HEK293 (cell line): ENCODE measurements at regions not wholly inside any gene's neighbourhood (a gene's known extent, or its start where the extent isn't known, plus 50 kb on each side); places are given as distances from the start of the nearest gene placed in this dataset.

Experiments
- CTCF ChIA-PET: fragments of 350-600 bp; formaldehyde crosslinking; extraction: SDS; loops from one replicate; lab custom pipeline; 2021; ENCODE audit warnings: antibody characterized with exemption; lab: Yijun Ruan, JAX
- POLR2A ChIA-PET: fragments of 300-600 bp; formaldehyde crosslinking; extraction: SDS; loops from one replicate; lab custom pipeline; 2020; ENCODE audit warnings: antibody characterized with exemption, inconsistent platforms; lab: Yijun Ruan, JAX
- H3K27ac ChIP-seq: fragments of 200-500 bp; sonication (Bioruptor generic); 2 replicates; pipeline ENCODE4 v1.5.1; 2014; ENCODE audit warnings: low read depth, low read length, control low read depth, inconsistent platforms; ENCODE audit errors: extremely low read depth
- H3K36me3 ChIP-seq, 2 experiments: fragments of 200-500 bp in 1 of 2; sonication (Bioruptor generic) in 1 of 2; 1 replicate in 1 of 2; 2 replicates in 1 of 2; pipeline ENCODE4 v1.5.1; 2014 to 2017; ENCODE audit warnings: inconsistent platforms in 2 of 2, low read length in 2 of 2; ENCODE audit not compliant: control insufficient read depth in 2 of 2, insufficient read depth in 1 of 2
- H3K4me1 ChIP-seq: fragments of 200-500 bp; sonication (Bioruptor generic); 2 replicates; pipeline ENCODE4 v1.5.1; 2014; ENCODE audit warnings: mild to moderate bottlenecking, low read length, inconsistent platforms; ENCODE audit not compliant: control insufficient read depth, insufficient read depth
- H3K4me3 ChIP-seq: 2 replicates; pipeline ENCODE4 v1.5.1; 2011; ENCODE audit warnings: low read depth, mild to moderate bottlenecking, control low read depth, low read length, moderate library complexity
- H3K9me3 ChIP-seq: fragments of 200-500 bp; sonication (Bioruptor generic); 2 replicates; pipeline ENCODE4 v1.5.1; 2014; ENCODE audit warnings: low read depth, low read length, inconsistent platforms; ENCODE audit not compliant: control insufficient read depth, insufficient read depth
- BCL11A ChIP-seq: fragments of 450-650 bp; formaldehyde crosslinking; IDR thresholded peaks from 2 replicates; pipeline ENCODE4 v1.5.1; 2016; ENCODE audit warnings: low read depth, missing biosample characterization, missing genetic modification characterization
- BCL6B ChIP-seq: fragments of 450-650 bp; formaldehyde crosslinking; IDR thresholded peaks from 2 replicates; pipeline ENCODE4 v1.5.1; 2017; ENCODE audit warnings: missing biosample characterization, missing genetic modification characterization
- HOXC10 ChIP-seq: sonication (generic); formaldehyde crosslinking; IDR thresholded peaks from 2 replicates; pipeline ENCODE4 v1.8.1; 2023; ENCODE audit warnings: mild to moderate bottlenecking, missing genetic modification reagents
- KLF16 ChIP-seq: fragments of 450-650 bp; formaldehyde crosslinking; IDR thresholded peaks from 2 replicates; pipeline ENCODE4 v1.5.1; 2017; ENCODE audit warnings: missing biosample characterization, missing genetic modification characterization
- REST ChIP-seq: fragments of 450-650 bp; formaldehyde crosslinking; IDR thresholded peaks from 2 replicates; pipeline ENCODE4 v1.5.1; 2016; ENCODE audit warnings: missing biosample characterization, missing genetic modification characterization
- ZBTB10 ChIP-seq: fragments of 450-650 bp; formaldehyde crosslinking; IDR thresholded peaks from 2 replicates; pipeline ENCODE4 v1.5.1; 2016; ENCODE audit warnings: missing biosample characterization, missing genetic modification characterization
- ZBTB11 ChIP-seq: fragments of 450-650 bp; formaldehyde crosslinking; conservative IDR thresholded peaks from 2 replicates; pipeline ENCODE4 v1.5.1; 2016; ENCODE audit warnings: low read depth, missing biosample characterization, missing genetic modification characterization
- ZBTB20 ChIP-seq: fragments of 450-650 bp; formaldehyde crosslinking; IDR thresholded peaks from 2 replicates; pipeline ENCODE4 v1.5.1; 2016; ENCODE audit warnings: missing biosample characterization, missing genetic modification characterization
- ZBTB26 ChIP-seq: fragments of 450-650 bp; formaldehyde crosslinking; optimal IDR thresholded peaks from 2 replicates; pipeline ENCODE3; 2016; ENCODE audit warnings: missing biosample characterization, mild to moderate bottlenecking, missing genetic modification characterization
- ZFP41 ChIP-seq: fragments of 450-650 bp; formaldehyde crosslinking; IDR thresholded peaks from 2 replicates; pipeline ENCODE4 v1.5.1; 2016; ENCODE audit warnings: missing biosample characterization, missing genetic modification characterization, borderline replicate concordance
- ZFP69B ChIP-seq: fragments of 450-650 bp; formaldehyde crosslinking; IDR thresholded peaks from 2 replicates; pipeline ENCODE4 v1.5.1; 2016; ENCODE audit warnings: missing biosample characterization, missing genetic modification characterization
- ZNF132 ChIP-seq: fragments of 450-650 bp; formaldehyde crosslinking; IDR thresholded peaks from 2 replicates; pipeline ENCODE4 v1.5.1; 2017; ENCODE audit warnings: missing biosample characterization, missing genetic modification characterization, borderline replicate concordance
- ZNF2 ChIP-seq: fragments of 450-650 bp; formaldehyde crosslinking; IDR thresholded peaks from 2 replicates; pipeline ENCODE4 v1.5.1; 2016; ENCODE audit warnings: missing biosample characterization, missing genetic modification characterization
- ZNF239 ChIP-seq: fragments of 450-650 bp; formaldehyde crosslinking; IDR thresholded peaks from 2 replicates; pipeline ENCODE4 v1.5.1; 2016; ENCODE audit warnings: missing biosample characterization, missing genetic modification characterization
- ZNF354C ChIP-seq: fragments of 450-650 bp; formaldehyde crosslinking; IDR thresholded peaks from 2 replicates; pipeline ENCODE4 v1.5.1; 2016; ENCODE audit warnings: missing biosample characterization, missing genetic modification characterization, low read depth, borderline replicate concordance
- ZNF404 ChIP-seq: fragments of 450-650 bp; formaldehyde crosslinking; IDR thresholded peaks from 2 replicates; pipeline ENCODE4 v1.5.1; 2017; ENCODE audit warnings: missing biosample characterization, missing genetic modification characterization
- ZNF513 ChIP-seq: fragments of 450-650 bp; IDR thresholded peaks from 2 replicates; pipeline ENCODE4 v1.5.1; 2018; ENCODE audit warnings: missing biosample characterization, missing genetic modification characterization
- ZNF544 ChIP-seq: fragments of 450-650 bp; formaldehyde crosslinking; IDR thresholded peaks from 2 replicates; pipeline ENCODE4 v1.5.0; 2017; ENCODE audit warnings: missing biosample characterization, missing genetic modification characterization
- ZNF624 ChIP-seq: fragments of 450-650 bp; formaldehyde crosslinking; IDR thresholded peaks from 2 replicates; pipeline ENCODE4 v1.5.1; 2017; ENCODE audit warnings: missing biosample characterization, missing genetic modification characterization
- ZNF701 ChIP-seq: fragments of 450-650 bp; formaldehyde crosslinking; IDR thresholded peaks from 2 replicates; pipeline ENCODE4 v1.5.1; 2016; ENCODE audit warnings: missing biosample characterization, missing genetic modification characterization
- ZNF76 ChIP-seq: fragments of 450-650 bp; formaldehyde crosslinking; IDR thresholded peaks from 2 replicates; pipeline ENCODE4; 2016; ENCODE audit warnings: low read depth, missing biosample characterization, missing genetic modification characterization, borderline replicate concordance

DNA sequence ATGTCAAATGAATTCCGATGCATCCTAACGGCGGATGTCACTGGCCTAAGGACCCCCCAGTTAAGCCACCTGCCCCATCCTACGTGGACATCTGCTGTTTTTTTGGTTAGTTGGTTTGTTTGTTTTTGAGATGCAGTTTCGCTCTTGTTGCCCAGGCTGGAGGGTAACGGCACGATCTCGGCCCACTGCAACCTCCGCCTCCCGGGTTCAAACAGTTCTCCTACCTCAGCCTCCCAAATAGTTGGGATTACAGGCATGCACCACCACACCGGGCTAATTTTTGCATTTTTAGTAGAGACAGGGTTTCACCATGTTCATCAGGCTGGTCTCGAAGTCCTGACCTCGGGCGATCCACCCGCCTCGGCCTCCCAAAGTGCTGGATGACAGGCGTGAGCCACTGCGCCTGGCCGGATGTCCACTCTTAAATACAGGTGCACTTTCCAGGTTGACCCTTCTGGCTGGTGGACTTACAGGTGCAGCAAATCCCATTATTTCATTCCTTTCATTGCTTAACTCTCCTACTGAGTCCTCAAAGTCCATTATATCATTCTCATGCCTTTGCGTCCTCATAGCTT lies 206.2 kb downstream of the CRLF2 start (continued):
- no peak for TF ChIP-seq REST
- TF ChIP-seq ZFP41 (tag by site-specific recombination): no peak
- TF ChIP-seq ZBTB26 (tag by site-specific recombination): no peak
- no peak for TF ChIP-seq ZNF404 (tag by site-specific recombination)
- no peak for TF ChIP-seq ZNF76 (tag by site-specific recombination)
- no peak for TF ChIP-seq ZBTB11 (tag by site-specific recombination)
- no peak for TF ChIP-seq ZBTB10 (tag by site-specific recombination)

- H3K4me3 ChIP-seq: no peak overlapping the region
- TF ChIP-seq ZNF239 (tag by site-specific recombination) (no peak), ZNF624 (tag by site-specific recombination) (no peak), ZNF544 (tag by site-specific recombination) (no peak), ZNF132 (no peak), ZNF513 (tag by site-specific recombination) (no peak), ZFP69B (tag by site-specific recombination) (no peak), ZNF2 (no peak), BCL11A (tag by site-specific recombination) (no peak), BCL6B (no peak), HOXC10 (no peak), ZNF701 (no peak), ZNF354C (no peak), ZBTB20 (tag by site-specific recombination) (no peak), KLF16 (tag by site-specific recombination) (no peak)
- TF ChIP-seq, all 188 proteins: peak for 0
- Histone ChIP-seq H3K36me3 (no peaks in the 10 kb centered on the region), H3K4me1 (no peaks in the 10 kb centered on the region), H3K27ac (no peak overlapping the region), H3K9me3 (no peaks in the 10 kb centered on the region)
- ChIA-PET CTCF (no interaction called here), POLR2A (no interaction called here)
Observed at GRCh38 chrX:1002611-1003010, 209.8 kb downstream of the CRLF2 start.
